BJ (cell line): ENCODE measurements at regions not wholly inside any gene's neighbourhood (a gene's known extent, or its start where the extent isn't known, plus 50 kb on each side); places are given as distances from the start of the nearest gene placed in this dataset.

Experiments used
- CTCF ChIA-PET: fragments of 350-600 bp; formaldehyde crosslinking; extraction: SDS; loops from one replicate; lab custom pipeline; 2021; ENCODE audit warnings: antibody characterized with exemption, inconsistent platforms; lab: Yijun Ruan, JAX
- POLR2A ChIA-PET: fragments of 300-600 bp; sonication (Branson Sonifier 250); formaldehyde crosslinking; extraction: SDS; loops from one replicate; lab custom pipeline; 2021; ENCODE audit warnings: antibody characterized with exemption; lab: Charles Lee
- DNase-seq: peaks from one replicate; pipeline ENCODE4 v3.0.0-alpha.2; 2011; ENCODE audit warnings: low read depth
- H3K27me3 ChIP-seq: 2 replicates; pipeline ENCODE4 v1.6.0; 2011; ENCODE audit warnings: low read length; ENCODE audit not compliant: control insufficient read depth, insufficient read depth
- H3K36me3 ChIP-seq: 2 replicates; pipeline ENCODE4 v1.5.1; 2011; ENCODE audit warnings: low read length; ENCODE audit not compliant: control insufficient read depth, insufficient read depth
- H3K4me3 ChIP-seq: 2 replicates; pipeline ENCODE4 v1.5.1; 2011; ENCODE audit warnings: low read depth, mild to moderate bottlenecking, control low read depth, low read length
- TF ChIP-seq, protein P1 (sequence below): IDR thresholded peaks from 2 replicates; pipeline ENCODE4 v1.5.1; 2011; ENCODE audit warnings: low read depth, mild to moderate bottlenecking, control low read depth, inconsistent platforms, low read length, moderate library complexity; ENCODE audit not compliant: insufficient read depth

GRCh38 chr7:156515911-156516790 lies 124.4 kb upstream of the RNF32 start:
- CTCF ChIA-PET = no interaction called here
- no peaks in the 10 kb centered on the region for H3K36me3 ChIP-seq
- TF ChIP-seq, protein P1, sequence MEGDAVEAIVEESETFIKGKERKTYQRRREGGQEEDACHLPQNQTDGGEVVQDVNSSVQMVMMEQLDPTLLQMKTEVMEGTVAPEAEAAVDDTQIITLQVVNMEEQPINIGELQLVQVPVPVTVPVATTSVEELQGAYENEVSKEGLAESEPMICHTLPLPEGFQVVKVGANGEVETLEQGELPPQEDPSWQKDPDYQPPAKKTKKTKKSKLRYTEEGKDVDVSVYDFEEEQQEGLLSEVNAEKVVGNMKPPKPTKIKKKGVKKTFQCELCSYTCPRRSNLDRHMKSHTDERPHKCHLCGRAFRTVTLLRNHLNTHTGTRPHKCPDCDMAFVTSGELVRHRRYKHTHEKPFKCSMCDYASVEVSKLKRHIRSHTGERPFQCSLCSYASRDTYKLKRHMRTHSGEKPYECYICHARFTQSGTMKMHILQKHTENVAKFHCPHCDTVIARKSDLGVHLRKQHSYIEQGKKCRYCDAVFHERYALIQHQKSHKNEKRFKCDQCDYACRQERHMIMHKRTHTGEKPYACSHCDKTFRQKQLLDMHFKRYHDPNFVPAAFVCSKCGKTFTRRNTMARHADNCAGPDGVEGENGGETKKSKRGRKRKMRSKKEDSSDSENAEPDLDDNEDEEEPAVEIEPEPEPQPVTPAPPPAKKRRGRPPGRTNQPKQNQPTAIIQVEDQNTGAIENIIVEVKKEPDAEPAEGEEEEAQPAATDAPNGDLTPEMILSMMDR = no peak
- POLR2A ChIA-PET = no interaction called here
- DNase-seq = no peak
- H3K27me3 ChIP-seq = no peaks in the 10 kb centered on the region
- H3K4me3 ChIP-seq = no peak overlapping the region

- no peaks in the 10 kb centered on the region for H3K27me3 ChIP-seq
- no peaks in the 10 kb centered on the region for H3K36me3 ChIP-seq
- TF ChIP-seq, protein P1 = no peak
- H3K4me3 ChIP-seq = no peak overlapping the region
- ChIA-PET POLR2A (no interaction called here), CTCF (no interaction called here)
- DNase-seq = no peak
Observed at GRCh38 chr7:156514851-156515250, 125.7 kb upstream of the RNF32 start.

GRCh38 chr7:156511426-156511825 lies 129.1 kb upstream of the RNF32 start:
- H3K4me3 ChIP-seq = no peak overlapping the region
- no peaks in the 10 kb centered on the region for H3K27me3 ChIP-seq
- TF ChIP-seq, protein P1 = no peak
- no peak for DNase-seq
- CTCF ChIA-PET = no interaction called here
- POLR2A ChIA-PET = no interaction called here
- no peaks in the 10 kb centered on the region for H3K36me3 ChIP-seq

DNA sequence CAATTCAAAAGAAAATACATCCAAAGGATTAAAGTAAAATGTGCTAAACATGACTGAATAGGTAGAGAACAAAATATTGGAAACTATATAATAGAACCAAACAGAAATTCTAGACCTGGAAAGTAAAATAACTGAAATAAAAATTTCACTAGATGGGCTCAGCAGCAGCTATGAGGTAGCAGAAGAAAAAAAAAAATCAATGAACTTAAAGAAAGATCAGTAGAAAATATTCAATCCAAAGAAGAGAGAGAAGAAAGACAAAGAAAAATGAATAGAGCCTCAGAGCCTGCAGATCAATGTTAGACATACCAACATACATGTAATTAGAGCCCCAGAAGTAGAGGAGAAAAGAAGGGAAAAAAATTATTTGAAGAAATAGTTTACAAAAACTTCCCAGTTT lies 129.6 kb upstream of the RNF32 start:
- H3K27me3 ChIP-seq = no peaks in the 10 kb centered on the region
- DNase-seq = no peak
- TF ChIP-seq, protein P1 = no peak
- CTCF ChIA-PET = no interaction called here
- no peak overlapping the region for H3K4me3 ChIP-seq
- POLR2A ChIA-PET = no interaction called here
- no peaks in the 10 kb centered on the region for H3K36me3 ChIP-seq

DNA sequence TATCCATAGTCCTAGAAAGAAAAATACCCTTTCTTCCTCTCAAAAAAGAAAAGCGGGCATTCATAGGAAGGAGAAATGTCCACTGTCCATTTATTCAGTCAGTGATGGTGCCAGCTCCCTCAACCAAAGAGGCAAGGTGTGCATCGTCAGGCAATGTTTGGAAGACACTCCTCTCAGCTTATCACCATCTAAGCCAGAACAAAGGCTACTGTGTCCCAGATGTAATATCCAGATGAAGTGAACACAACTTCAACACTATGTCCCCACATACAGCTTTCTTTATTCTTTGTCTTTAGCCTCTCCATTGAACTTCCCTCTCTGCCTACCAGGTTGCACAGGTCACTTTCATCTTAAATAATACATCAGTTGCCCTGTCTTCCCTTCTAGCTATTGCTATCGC lies 131.4 kb upstream of the RNF32 start:
- ChIA-PET CTCF (no interaction called here), POLR2A (no interaction called here)
- DNase-seq = no peak
- H3K36me3 ChIP-seq = no peaks in the 10 kb centered on the region
- H3K4me3 ChIP-seq = no peak overlapping the region
- no peaks in the 10 kb centered on the region for H3K27me3 ChIP-seq
- TF ChIP-seq, protein P1 = no peak
